ENCODE measurements at regions not wholly inside any gene's neighbourhood (a gene's known extent, or its start where the extent isn't known, plus 50 kb on each side); places are given as distances from the start of the nearest gene placed in this dataset.

DNA sequence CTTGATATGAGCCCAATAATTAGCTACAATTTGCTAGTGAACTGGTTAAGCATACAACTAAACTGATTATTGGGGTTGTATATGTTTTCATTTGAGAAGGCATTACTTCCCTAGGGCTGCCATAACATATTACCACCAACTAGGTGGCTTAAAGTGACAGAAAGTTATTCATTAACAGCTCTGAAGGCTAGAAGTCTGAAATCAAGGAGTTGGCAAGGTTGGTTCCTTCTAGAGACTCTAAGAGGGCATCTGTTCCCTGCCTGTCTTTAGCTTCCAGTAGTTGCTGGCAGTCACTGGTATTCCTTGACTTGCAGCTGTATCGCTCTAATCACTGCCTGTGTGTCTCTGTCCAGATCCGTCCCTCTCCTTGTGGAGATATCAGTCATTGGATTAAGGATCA is 86.3 kb downstream of the LHX9 start:
- TF ChIP-seq CTCF (IDR thresholded peaks at IDR 0.05; ENCODE audit: poor library complexity, severe bottlenecking) (no peak), POLR2AphosphoS5 (IDR thresholded peaks at IDR 0.05) (no peak), EZH2 (IDR thresholded peaks at IDR 0.05; ENCODE audit: borderline replicate concordance, insufficient read depth, low read length, poor library complexity, severe bottlenecking) (no peak), REST (IDR thresholded peaks at IDR 0.05; ENCODE audit: borderline replicate concordance) (no peak)
